SU-DHL-6 (cell line): ENCODE measurements at regions not wholly inside any gene's neighbourhood (a gene's known extent, or its start where the extent isn't known, plus 50 kb on each side); places are given as distances from the start of the nearest gene placed in this dataset.

Experiments
- H2AFZ ChIP-seq: fragments of 200-600 bp; sonication (generic); 2 replicates; pipeline ENCODE4 v1.6.1; 2014; ENCODE audit warnings: low read depth, mild to moderate bottlenecking, moderate library complexity, mixed read lengths, antibody characterized with exemption, low read length; ENCODE audit not compliant: severe bottlenecking
- H3F3A ChIP-seq: fragments of 200-600 bp; shearing (Covaris generic); 2 replicates; pipeline ENCODE4 v1.6.0; 2016; ENCODE audit warnings: antibody characterized with exemption, mild to moderate bottlenecking; ENCODE audit not compliant: insufficient read depth
- H3K27ac ChIP-seq: fragments of 200-600 bp; sonication (generic); 2 replicates; pipeline ENCODE4 v1.5.1; 2016; ENCODE audit warnings: low read depth, mild to moderate bottlenecking, low read length, moderate library complexity, mixed read lengths
- H3K27me3 ChIP-seq: fragments of 200-600 bp; sonication (generic), shearing (Covaris generic); 2 replicates; pipeline ENCODE4 v1.6.0; 2014; ENCODE audit warnings: mild to moderate bottlenecking, low read length
- H3K36me3 ChIP-seq: fragments of 200-600 bp; sonication (generic); 2 replicates; pipeline ENCODE4 v1.6.1; 2014; ENCODE audit warnings: mild to moderate bottlenecking, low read length, mixed read lengths
- H3K4me2 ChIP-seq: fragments of 300-600, 200-600 bp; shearing (Covaris generic), sonication (generic); 2 replicates; pipeline ENCODE4 v1.6.0; 2014; ENCODE audit warnings: low read length, low read depth, mild to moderate bottlenecking; ENCODE audit not compliant: poor library complexity, severe bottlenecking
- H3K4me3 ChIP-seq: fragments of 200-600 bp; sonication (generic); 2 replicates; pipeline ENCODE4 v1.5.1; 2014; ENCODE audit warnings: antibody characterized with exemption, low read length, mild to moderate bottlenecking, mixed read lengths; ENCODE audit not compliant: insufficient read depth, poor library complexity, severe bottlenecking
- H3K79me2 ChIP-seq: fragments of 200-600 bp; sonication (generic); 2 replicates; pipeline ENCODE4 v1.6.1; 2014; ENCODE audit warnings: mild to moderate bottlenecking, low read length, moderate library complexity; ENCODE audit not compliant: insufficient read depth
- H3K9ac ChIP-seq: fragments of 200-600 bp; sonication (generic); 2 replicates; pipeline ENCODE4 v1.7.0; 2014; ENCODE audit warnings: mild to moderate bottlenecking, low read length
- H3K9me2 ChIP-seq: fragments of 200-600 bp; sonication (generic); replicated peaks from 2 replicates; pipeline ENCODE4 v1.6.1; 2014; ENCODE audit warnings: low read length; ENCODE audit not compliant: insufficient read depth
- H3K9me3 ChIP-seq: fragments of 200-600 bp; sonication (generic); 2 replicates; pipeline ENCODE4 v1.6.1; 2014; ENCODE audit warnings: low read length, mixed read lengths; ENCODE audit not compliant: insufficient read depth
- H4K20me1 ChIP-seq: fragments of 200-600 bp; sonication (generic); 2 replicates; pipeline ENCODE4 v1.6.1; 2014; ENCODE audit warnings: low read depth, mild to moderate bottlenecking, antibody characterized with exemption, low read length, moderate library complexity, mixed read lengths
- EZH2phosphoT487 ChIP-seq: fragments of 200-600 bp; sonication (generic), shearing (Covaris generic); conservative IDR thresholded peaks from 2 replicates; pipeline ENCODE4 v1.6.1; 2018; ENCODE audit warnings: mild to moderate bottlenecking, antibody characterized with exemption, low read length, moderate library complexity, mixed read lengths
- TF ChIP-seq, protein P1 (sequence below): fragments of 200-600 bp; sonication (generic); IDR thresholded peaks from one replicate; pipeline ENCODE4 v1.5.1; 2017; ENCODE audit warnings: antibody characterized with exemption, mild to moderate bottlenecking, low read length, moderate library complexity; ENCODE audit not compliant: insufficient read depth, poor library complexity, severe bottlenecking

DNA sequence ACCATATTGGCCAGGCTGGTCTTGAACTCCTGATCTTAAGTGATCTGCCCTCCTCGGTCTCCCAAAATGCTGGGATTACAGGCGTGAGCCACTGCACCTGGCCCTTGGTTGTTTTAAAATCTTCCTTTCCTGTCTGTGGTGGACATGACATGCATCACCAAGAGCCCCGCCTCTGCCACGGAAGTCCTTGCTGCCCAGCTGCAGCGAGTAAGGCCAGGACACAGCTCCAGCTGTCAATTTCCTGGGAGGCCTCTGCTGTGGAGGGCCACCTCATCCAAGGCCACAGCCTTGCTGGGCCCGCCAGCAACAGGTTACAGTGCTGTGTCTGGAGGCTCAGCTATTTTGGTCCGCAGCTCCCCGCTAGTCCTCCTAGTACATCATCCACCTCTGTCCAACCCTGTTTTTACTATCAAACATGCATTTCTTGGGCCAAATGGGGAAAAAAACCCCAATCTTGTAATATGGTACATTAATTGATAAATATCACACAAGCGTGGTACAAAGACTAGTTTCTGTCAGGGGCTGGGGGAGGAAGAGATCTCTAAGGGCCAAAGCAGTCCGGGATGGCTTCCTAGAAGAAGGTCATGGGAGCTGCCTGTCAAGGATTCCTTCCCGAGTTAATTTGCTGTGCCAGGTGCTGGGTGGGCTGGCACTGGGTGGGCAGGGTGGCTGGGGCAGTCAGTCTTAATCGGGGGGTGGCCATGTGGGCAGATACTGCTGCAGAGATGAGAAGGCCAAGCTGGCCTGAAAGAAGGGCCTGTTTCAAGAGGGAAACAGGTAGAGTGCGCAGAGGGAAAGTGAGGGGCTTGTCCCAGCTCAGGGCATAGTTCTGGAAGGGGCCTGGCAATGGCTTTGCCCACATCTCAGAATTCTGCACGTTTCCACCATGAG is 100.5 kb downstream of the INHBB start:
- Histone ChIP-seq H3K27me3 (no peaks in the 10 kb centered on the region), H3K79me2 (no peaks in the 10 kb centered on the region), H3K36me3 (no peaks in the 10 kb centered on the region), H2AFZ (no peak overlapping the region), H3K4me2 (no peak overlapping the region), H3K9ac (no peak overlapping the region), H3K27ac (no peak overlapping the region), H3K4me3 (no peak overlapping the region), H4K20me1 (no peaks in the 10 kb centered on the region), H3F3A (no peaks in the 10 kb centered on the region), H3K9me2 (no peaks in the 10 kb centered on the region), H3K9me3 (no peaks in the 10 kb centered on the region)
- no peak for TF ChIP-seq EZH2phosphoT487
- TF ChIP-seq, protein P1, sequence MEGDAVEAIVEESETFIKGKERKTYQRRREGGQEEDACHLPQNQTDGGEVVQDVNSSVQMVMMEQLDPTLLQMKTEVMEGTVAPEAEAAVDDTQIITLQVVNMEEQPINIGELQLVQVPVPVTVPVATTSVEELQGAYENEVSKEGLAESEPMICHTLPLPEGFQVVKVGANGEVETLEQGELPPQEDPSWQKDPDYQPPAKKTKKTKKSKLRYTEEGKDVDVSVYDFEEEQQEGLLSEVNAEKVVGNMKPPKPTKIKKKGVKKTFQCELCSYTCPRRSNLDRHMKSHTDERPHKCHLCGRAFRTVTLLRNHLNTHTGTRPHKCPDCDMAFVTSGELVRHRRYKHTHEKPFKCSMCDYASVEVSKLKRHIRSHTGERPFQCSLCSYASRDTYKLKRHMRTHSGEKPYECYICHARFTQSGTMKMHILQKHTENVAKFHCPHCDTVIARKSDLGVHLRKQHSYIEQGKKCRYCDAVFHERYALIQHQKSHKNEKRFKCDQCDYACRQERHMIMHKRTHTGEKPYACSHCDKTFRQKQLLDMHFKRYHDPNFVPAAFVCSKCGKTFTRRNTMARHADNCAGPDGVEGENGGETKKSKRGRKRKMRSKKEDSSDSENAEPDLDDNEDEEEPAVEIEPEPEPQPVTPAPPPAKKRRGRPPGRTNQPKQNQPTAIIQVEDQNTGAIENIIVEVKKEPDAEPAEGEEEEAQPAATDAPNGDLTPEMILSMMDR, result no peak

DNA sequence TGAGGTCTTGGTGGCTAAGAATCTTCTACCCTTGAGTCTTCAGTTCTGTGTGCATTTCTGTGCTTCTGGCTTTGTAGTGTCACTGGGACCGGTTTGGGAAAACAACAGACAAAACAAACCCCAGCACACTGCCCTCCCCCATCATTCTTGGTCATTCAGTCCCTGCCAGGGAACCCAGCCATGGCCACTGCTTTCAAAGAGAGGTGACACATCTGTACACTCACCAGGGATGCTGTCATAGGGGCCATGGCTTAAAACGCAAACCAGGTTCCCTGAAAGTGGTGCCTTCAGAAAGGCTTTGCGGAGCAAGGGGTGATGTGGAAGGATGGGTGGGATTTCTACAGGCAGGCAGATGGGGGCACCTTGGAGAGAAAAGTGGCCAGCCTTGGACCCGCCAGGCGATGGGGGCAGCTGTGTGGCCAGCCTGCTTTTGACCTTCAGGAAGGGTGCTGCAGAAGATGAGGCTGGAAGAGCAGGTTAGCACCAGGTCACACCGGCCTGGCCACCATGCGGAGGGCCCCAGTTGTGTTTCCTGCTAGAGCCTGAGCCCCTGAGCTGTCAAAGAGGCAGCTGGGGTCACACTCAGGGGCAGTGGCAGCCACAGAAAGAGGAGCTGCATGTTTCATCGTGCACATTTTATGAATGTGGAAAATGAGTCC is 101.3 kb downstream of the INHBB start:
- H3K9ac ChIP-seq, result no peak overlapping the region
- no peak for TF ChIP-seq EZH2phosphoT487
- TF ChIP-seq, protein P1, result no peak
- H3F3A ChIP-seq, result no peaks in the 10 kb centered on the region
- no peaks in the 10 kb centered on the region for H3K27me3 ChIP-seq
- no peaks in the 10 kb centered on the region for H3K79me2 ChIP-seq
- no peak overlapping the region for H3K4me3 ChIP-seq
- no peaks in the 10 kb centered on the region for H3K9me3 ChIP-seq
- H3K36me3 ChIP-seq, result no peaks in the 10 kb centered on the region
- H3K9me2 ChIP-seq, result no peaks in the 10 kb centered on the region
- no peak overlapping the region for H3K27ac ChIP-seq
- H4K20me1 ChIP-seq, result no peaks in the 10 kb centered on the region
- no peak overlapping the region for H3K4me2 ChIP-seq
- no peak overlapping the region for H2AFZ ChIP-seq

DNA sequence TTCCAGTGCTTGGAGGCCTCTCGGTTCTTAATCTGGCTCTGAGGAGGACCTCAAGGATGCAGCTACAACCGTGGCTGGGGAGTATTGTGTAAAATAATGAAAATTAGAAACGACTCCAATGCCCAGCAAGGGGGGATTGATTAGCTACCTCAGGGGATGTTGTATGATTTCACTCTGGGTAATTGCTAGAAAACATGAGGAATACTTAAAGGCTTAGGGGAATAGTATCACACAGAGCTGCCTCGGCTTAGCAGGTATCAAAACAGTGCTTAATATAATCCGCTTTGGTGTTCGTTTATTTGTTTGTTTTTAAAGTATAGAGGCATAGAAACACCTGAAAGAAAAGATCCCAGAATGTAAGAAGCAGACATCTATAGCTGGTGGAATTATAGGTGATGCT is 102.5 kb downstream of the INHBB start:
- Histone ChIP-seq H4K20me1 (no peaks in the 10 kb centered on the region), H3K36me3 (no peaks in the 10 kb centered on the region), H3K9ac (no peak overlapping the region), H3K27me3 (no peaks in the 10 kb centered on the region), H3K4me3 (no peak overlapping the region), H3K9me2 (no peaks in the 10 kb centered on the region), H2AFZ (no peak overlapping the region), H3K4me2 (no peak overlapping the region), H3K27ac (no peak overlapping the region), H3K79me2 (no peaks in the 10 kb centered on the region), H3K9me3 (no peaks in the 10 kb centered on the region), H3F3A (no peaks in the 10 kb centered on the region)
- TF ChIP-seq, protein P1, result no peak
- TF ChIP-seq EZH2phosphoT487, result no peak
